Vagina (tissue), 2 donors: ENCODE measurements at regions not wholly inside any gene's neighbourhood (a gene's known extent, or its start where the extent isn't known, plus 50 kb on each side); places are given as distances from the start of the nearest gene placed in this dataset.

ENCODE experiments used
- POLR2A ChIP-seq, 2 donors: fragments of 450-650 bp; IDR thresholded peaks; one replicate each; pipeline ENCODE4 v1.6.1; 2017; ENCODE audit warnings: antibody characterized with exemption in 2 of 2, mild to moderate bottlenecking in 2 of 2, moderate library complexity in 2 of 2
- TF ChIP-seq, protein P1 (sequence below), 3 experiments: fragments of 450-650 bp in 2 of 3; fragments of 200-600 bp in 1 of 3; sonication (generic) in 1 of 3; IDR thresholded peaks; one replicate each; pipeline ENCODE4 v1.5.1; 2017 to 2019; ENCODE audit warnings: antibody characterized with exemption in 3 of 3, mild to moderate bottlenecking in 2 of 3, moderate library complexity in 2 of 3

DNA sequence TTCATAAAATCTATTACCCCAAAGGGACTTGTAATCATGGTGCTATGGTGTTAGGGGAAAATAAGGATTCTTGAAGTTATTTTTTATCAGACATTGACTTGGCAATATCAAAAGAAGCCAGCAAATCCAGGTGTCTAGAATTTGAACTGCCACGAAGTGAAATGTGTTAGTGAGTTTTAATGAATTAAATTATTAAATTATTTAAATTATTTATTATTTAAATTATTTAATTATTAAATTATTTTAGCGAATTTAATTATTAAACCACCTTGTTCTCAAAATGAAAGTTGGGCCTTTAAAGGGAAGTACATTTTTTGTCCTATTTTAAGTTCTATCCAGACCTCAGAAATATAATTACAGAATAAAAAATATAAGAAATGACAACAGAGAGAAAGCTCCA is 332.6 kb upstream of the SMC2 start:
- no peak for TF ChIP-seq POLR2A (IDR thresholded peaks at IDR 0.05)
- TF ChIP-seq, protein P1, sequence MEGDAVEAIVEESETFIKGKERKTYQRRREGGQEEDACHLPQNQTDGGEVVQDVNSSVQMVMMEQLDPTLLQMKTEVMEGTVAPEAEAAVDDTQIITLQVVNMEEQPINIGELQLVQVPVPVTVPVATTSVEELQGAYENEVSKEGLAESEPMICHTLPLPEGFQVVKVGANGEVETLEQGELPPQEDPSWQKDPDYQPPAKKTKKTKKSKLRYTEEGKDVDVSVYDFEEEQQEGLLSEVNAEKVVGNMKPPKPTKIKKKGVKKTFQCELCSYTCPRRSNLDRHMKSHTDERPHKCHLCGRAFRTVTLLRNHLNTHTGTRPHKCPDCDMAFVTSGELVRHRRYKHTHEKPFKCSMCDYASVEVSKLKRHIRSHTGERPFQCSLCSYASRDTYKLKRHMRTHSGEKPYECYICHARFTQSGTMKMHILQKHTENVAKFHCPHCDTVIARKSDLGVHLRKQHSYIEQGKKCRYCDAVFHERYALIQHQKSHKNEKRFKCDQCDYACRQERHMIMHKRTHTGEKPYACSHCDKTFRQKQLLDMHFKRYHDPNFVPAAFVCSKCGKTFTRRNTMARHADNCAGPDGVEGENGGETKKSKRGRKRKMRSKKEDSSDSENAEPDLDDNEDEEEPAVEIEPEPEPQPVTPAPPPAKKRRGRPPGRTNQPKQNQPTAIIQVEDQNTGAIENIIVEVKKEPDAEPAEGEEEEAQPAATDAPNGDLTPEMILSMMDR (IDR thresholded peaks at IDR 0.05) = no peak
